ENCODE measurements at regions not wholly inside any gene's neighbourhood (a gene's known extent, or its start where the extent isn't known, plus 50 kb on each side); places are given as distances from the start of the nearest gene placed in this dataset.

GRCh38 chr10:44033008-44033407 lies 351.9 kb downstream of the CXCL12 start:
- ChIA-PET POLR2A (no interaction called here), CTCF (no interaction called here)
- no peak overlapping the region for H3K4me3 ChIP-seq
- TF ChIP-seq ZSCAN20 (CRISPR knock-in tag; IDR thresholded peaks at IDR 0.05) (no peak), RARB (CRISPR knock-in tag; IDR thresholded peaks at IDR 0.05) (no peak), RCOR1 (IDR thresholded peaks at IDR 0.05; ENCODE audit: low read depth, low read length) (no peak), CHD2 (IDR thresholded peaks at IDR 0.05; ENCODE audit: low read length, partially characterized antibody) (no peak), FOXS1 (CRISPR knock-in tag; IDR thresholded peaks at IDR 0.05) (no peak), SMC3 (IDR thresholded peaks at IDR 0.05) (no peak), RAD21 (conservative IDR thresholded peaks at IDR 0.05 in 1 of 2, IDR thresholded peaks at IDR 0.05 in 1 of 2) (no peak), CBX2 (IDR thresholded peaks at IDR 0.05; ENCODE audit: borderline replicate concordance, low read depth) (no peak), NFE2L2 (conservative IDR thresholded peaks at IDR 0.05; ENCODE audit: low read length) (no peak), JUN (IDR thresholded peaks at IDR 0.05) (no peak), MAFK (IDR thresholded peaks at IDR 0.05; ENCODE audit: partially characterized antibody) (no peak), EHMT2 (IDR thresholded peaks at IDR 0.05; ENCODE audit: low read depth) (no peak), HEYL (CRISPR knock-in tag; IDR thresholded peaks at IDR 0.05) (no peak), CEBPB (IDR thresholded peaks at IDR 0.05) (no peak), TP53 (CRISPR knock-in tag; IDR thresholded peaks at IDR 0.05) (no peak)
- TF ChIP-seq, protein P1, sequence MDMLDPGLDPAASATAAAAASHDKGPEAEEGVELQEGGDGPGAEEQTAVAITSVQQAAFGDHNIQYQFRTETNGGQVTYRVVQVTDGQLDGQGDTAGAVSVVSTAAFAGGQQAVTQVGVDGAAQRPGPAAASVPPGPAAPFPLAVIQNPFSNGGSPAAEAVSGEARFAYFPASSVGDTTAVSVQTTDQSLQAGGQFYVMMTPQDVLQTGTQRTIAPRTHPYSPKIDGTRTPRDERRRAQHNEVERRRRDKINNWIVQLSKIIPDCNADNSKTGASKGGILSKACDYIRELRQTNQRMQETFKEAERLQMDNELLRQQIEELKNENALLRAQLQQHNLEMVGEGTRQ (IDR thresholded peaks at IDR 0.05), result no peak
- TF ChIP-seq, protein P2, sequence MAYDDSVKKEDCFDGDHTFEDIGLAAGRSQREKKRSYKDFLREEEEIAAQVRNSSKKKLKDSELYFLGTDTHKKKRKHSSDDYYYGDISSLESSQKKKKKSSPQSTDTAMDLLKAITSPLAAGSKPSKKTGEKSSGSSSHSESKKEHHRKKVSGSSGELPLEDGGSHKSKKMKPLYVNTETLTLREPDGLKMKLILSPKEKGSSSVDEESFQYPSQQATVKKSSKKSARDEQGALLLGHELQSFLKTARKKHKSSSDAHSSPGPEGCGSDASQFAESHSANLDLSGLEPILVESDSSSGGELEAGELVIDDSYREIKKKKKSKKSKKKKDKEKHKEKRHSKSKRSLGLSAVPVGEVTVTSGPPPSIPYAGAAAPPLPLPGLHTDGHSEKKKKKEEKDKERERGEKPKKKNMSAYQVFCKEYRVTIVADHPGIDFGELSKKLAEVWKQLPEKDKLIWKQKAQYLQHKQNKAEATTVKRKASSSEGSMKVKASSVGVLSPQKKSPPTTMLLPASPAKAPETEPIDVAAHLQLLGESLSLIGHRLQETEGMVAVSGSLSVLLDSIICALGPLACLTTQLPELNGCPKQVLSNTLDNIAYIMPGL (CRISPR knock-in tag; IDR thresholded peaks at IDR 0.05; ENCODE audit: borderline replicate concordance), result no peak
- H3K9me3 ChIP-seq, result no peaks in the 10 kb centered on the region
- no peak overlapping the region for H3K4me2 ChIP-seq
- ATAC-seq (no peak), DNase-seq (ENCODE audit: low read depth in 1 of 2, low spot score in 1 of 2) (no peak), FAIRE-seq (no peak)
- 16% methylated on average over 3 of the region's 3 CpGs for WGBS (ENCODE audit: missing lambda C conversion rate)
- H3K27ac ChIP-seq, result no peak overlapping the region
- no peaks in the 10 kb centered on the region for H3K4me1 ChIP-seq

DNA sequence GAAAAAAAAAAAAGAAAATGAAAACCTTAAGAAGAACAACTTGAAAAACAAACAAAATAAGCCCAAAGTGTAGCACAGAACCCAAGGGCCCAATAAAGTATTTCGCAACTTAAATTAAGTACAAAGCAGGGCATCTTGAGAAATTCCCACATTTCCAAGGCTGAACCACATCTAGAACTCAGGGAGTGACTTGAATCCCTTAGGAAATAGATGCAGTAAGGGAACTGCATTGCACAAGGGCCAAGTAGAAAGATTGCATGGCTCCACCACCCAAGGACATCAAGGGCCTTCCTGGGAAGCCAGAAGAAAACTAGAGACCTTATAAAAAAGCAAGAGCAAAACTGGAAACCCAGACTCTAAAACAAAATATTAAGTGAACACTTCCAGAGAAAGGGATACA lies 352.7 kb downstream of the CXCL12 start:
- ChIA-PET CTCF (no interaction called here), POLR2A (no interaction called here)
- H3K4me2 ChIP-seq, result no peak overlapping the region
- H3K4me3 ChIP-seq, result no peak overlapping the region
- H3K27ac ChIP-seq, result no peak overlapping the region
- no peaks in the 10 kb centered on the region for H3K9me3 ChIP-seq
- TF ChIP-seq, protein P1 (IDR thresholded peaks at IDR 0.05), result no peak
- TF ChIP-seq RFX5 (IDR thresholded peaks at IDR 0.05) (no peak), HOXB5 (CRISPR knock-in tag; IDR thresholded peaks at IDR 0.05) (no peak), ZSCAN20 (CRISPR knock-in tag; IDR thresholded peaks at IDR 0.05) (no peak), MAFK (IDR thresholded peaks at IDR 0.05; ENCODE audit: partially characterized antibody) (no peak), JUNB (IDR thresholded peaks at IDR 0.05) (no peak), FOSB (CRISPR knock-in tag; IDR thresholded peaks at IDR 0.05) (no peak), HDAC2 (IDR thresholded peaks at IDR 0.05) (no peak)
- TF ChIP-seq, protein P3, sequence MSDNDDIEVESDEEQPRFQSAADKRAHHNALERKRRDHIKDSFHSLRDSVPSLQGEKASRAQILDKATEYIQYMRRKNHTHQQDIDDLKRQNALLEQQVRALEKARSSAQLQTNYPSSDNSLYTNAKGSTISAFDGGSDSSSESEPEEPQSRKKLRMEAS (IDR thresholded peaks at IDR 0.05), result no peak
- TF ChIP-seq, protein P4, sequence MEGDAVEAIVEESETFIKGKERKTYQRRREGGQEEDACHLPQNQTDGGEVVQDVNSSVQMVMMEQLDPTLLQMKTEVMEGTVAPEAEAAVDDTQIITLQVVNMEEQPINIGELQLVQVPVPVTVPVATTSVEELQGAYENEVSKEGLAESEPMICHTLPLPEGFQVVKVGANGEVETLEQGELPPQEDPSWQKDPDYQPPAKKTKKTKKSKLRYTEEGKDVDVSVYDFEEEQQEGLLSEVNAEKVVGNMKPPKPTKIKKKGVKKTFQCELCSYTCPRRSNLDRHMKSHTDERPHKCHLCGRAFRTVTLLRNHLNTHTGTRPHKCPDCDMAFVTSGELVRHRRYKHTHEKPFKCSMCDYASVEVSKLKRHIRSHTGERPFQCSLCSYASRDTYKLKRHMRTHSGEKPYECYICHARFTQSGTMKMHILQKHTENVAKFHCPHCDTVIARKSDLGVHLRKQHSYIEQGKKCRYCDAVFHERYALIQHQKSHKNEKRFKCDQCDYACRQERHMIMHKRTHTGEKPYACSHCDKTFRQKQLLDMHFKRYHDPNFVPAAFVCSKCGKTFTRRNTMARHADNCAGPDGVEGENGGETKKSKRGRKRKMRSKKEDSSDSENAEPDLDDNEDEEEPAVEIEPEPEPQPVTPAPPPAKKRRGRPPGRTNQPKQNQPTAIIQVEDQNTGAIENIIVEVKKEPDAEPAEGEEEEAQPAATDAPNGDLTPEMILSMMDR (IDR thresholded peaks at IDR 0.05), result no peak
- ATAC-seq (no peak), FAIRE-seq (no peak), DNase-seq (ENCODE audit: low read depth in 1 of 2, low spot score in 1 of 2) (no peak)
- WGBS (ENCODE audit: missing lambda C conversion rate), result 5% methylated on average over 1 of the region's 1 CpG
- H3K4me1 ChIP-seq, result no peaks in the 10 kb centered on the region
